ENCODE measurements at regions not wholly inside any gene's neighbourhood (a gene's known extent, or its start where the extent isn't known, plus 50 kb on each side); places are given as distances from the start of the nearest gene placed in this dataset.

- H2BK15ac ChIP-seq (ENCODE audit: low read depth, low read length), result no peak overlapping the region
- H4K91ac ChIP-seq (ENCODE audit: insufficient read length, low read depth, low read length), result no peak overlapping the region
- H2AFZ ChIP-seq (ENCODE audit: low read length), result no peak overlapping the region
- H3K56ac ChIP-seq (ENCODE audit: insufficient read length, low read depth, low read length), result no peak overlapping the region
- H3K23ac ChIP-seq (ENCODE audit: insufficient read length, low read depth, low read length), result no peak overlapping the region
- Mint-ChIP-seq H3K27me3 (ENCODE audit: low read depth) (no peaks in the 10 kb centered on the region), H3K4me3 (no peak overlapping the region), H3K27ac (no peak overlapping the region), H3K9me3 (peaks cover 8 to 13% of the 10 kb centered on the region in 2 experiments; a peak in 4 of 5 replicates), H3K36me3 (ENCODE audit: insufficient read depth in 1 of 3, low read depth in 3 of 3) (peaks cover 0 to 8% (median 2%) of the 10 kb centered on the region in 3 experiments; a peak in 6 of 7 replicates), H3K4me1 (peaks cover 21 to 22% of the 10 kb centered on the region in 2 experiments)
- no CpG with 5 or more reads among the region's 1 CpG for WGBS (ENCODE audit: extremely low coverage, insufficient read length, low lambda C conversion rate)
- H3K27me3 ChIP-seq (ENCODE audit: insufficient read depth, low read length), result no peaks in the 10 kb centered on the region
- H3K27ac ChIP-seq (ENCODE audit: insufficient read length, low read depth, low read length), result no peak overlapping the region
- TF ChIP-seq CTCF (conservative IDR thresholded peaks at IDR 0.05), result no peak
- no peak overlapping the region for H3K14ac ChIP-seq (ENCODE audit: insufficient read depth, low read length)
- H3K18ac ChIP-seq (ENCODE audit: insufficient read length, low read depth, low read length), result no peak overlapping the region
- no peaks in the 10 kb centered on the region for H3K79me2 ChIP-seq (ENCODE audit: insufficient read depth, low read length)
- no peak overlapping the region for H3T11ph ChIP-seq (ENCODE audit: low read length)
- no peak overlapping the region for H3K4me2 ChIP-seq (ENCODE audit: insufficient read depth, insufficient read length, low read length)
- H3K4ac ChIP-seq (ENCODE audit: low read depth, low read length), result no peak overlapping the region
- no peaks in the 10 kb centered on the region for H3K9me3 ChIP-seq (ENCODE audit: control insufficient read depth, low read depth, low read length)
- H4K8ac ChIP-seq (replicated peaks; ENCODE audit: insufficient read length, low read depth, low read length), result no peak overlapping the region
- no peaks in the 10 kb centered on the region for H3K23me2 ChIP-seq (ENCODE audit: insufficient read length, low read depth, low read length, poor library complexity, severe bottlenecking)
- no peak for DNase-seq
- H2AK5ac ChIP-seq (ENCODE audit: insufficient read length, low read length), result no peak overlapping the region
- no peak overlapping the region for H2BK20ac ChIP-seq (ENCODE audit: low read depth, low read length, poor library complexity, severe bottlenecking)
- no peak overlapping the region for H4K5ac ChIP-seq (ENCODE audit: insufficient read length, low read depth, low read length)
- H3K79me1 ChIP-seq (ENCODE audit: insufficient read depth, low read depth, low read length, poor library complexity, severe bottlenecking), result no peaks in the 10 kb centered on the region
- H2BK12ac ChIP-seq (ENCODE audit: insufficient read length, low read depth, low read length), result no peak overlapping the region
- H2BK120ac ChIP-seq (ENCODE audit: low read depth, low read length, poor library complexity, severe bottlenecking), result no peak overlapping the region
- no peaks in the 10 kb centered on the region for H4K20me1 ChIP-seq (ENCODE audit: control insufficient read depth, insufficient read depth, insufficient read length)
- H3K9ac ChIP-seq (ENCODE audit: extremely low read depth, insufficient read length, low read length), result no peak overlapping the region
- 0 out of 2 replicates have a peak, but pooled peaks cover 1% of the 10 kb centered on the region for H3K4me1 ChIP-seq (ENCODE audit: insufficient read depth, low read length)
- H2BK5ac ChIP-seq (ENCODE audit: insufficient read length, low read length), result no peak overlapping the region
Observed at GRCh38 chr21:15436031-15436430, 293.8 kb upstream of the USP25 start.
